Endodermal cell (in vitro differentiated cells): ENCODE measurements at regions not wholly inside any gene's neighbourhood (a gene's known extent, or its start where the extent isn't known, plus 50 kb on each side); places are given as distances from the start of the nearest gene placed in this dataset.

Experiments
- DNase-seq: peaks from one replicate; pipeline ENCODE4 v3.0.0-alpha.2; 2017
- H3K27ac ChIP-seq: 2 replicates; pipeline ENCODE4 v1.5.1; 2013; ENCODE audit warnings: mild to moderate bottlenecking, low read depth, low read length, moderate library complexity
- H3K27me3 ChIP-seq: 2 replicates; pipeline ENCODE4 v1.6.1; 2013; ENCODE audit warnings: mild to moderate bottlenecking, low read length, moderate library complexity; ENCODE audit not compliant: insufficient read depth, control insufficient read depth, poor library complexity, severe bottlenecking
- H3K36me3 ChIP-seq: 2 replicates; pipeline ENCODE4 v1.7.0; 2013; ENCODE audit warnings: mild to moderate bottlenecking, low read length, moderate library complexity; ENCODE audit not compliant: control insufficient read depth, insufficient read depth
- H3K4me1 ChIP-seq: one replicate; pipeline ENCODE4 v1.7.0; 2013; ENCODE audit warnings: low read length; ENCODE audit not compliant: control insufficient read depth, insufficient read depth
- H3K4me3 ChIP-seq: 2 replicates; pipeline ENCODE4 v1.5.1; 2013; ENCODE audit warnings: mild to moderate bottlenecking, low read length, moderate library complexity
- H3K9ac ChIP-seq: 2 replicates; pipeline ENCODE4 v1.6.1; 2013; ENCODE audit warnings: mild to moderate bottlenecking, low read length, moderate library complexity; ENCODE audit not compliant: poor library complexity, severe bottlenecking; ENCODE audit errors: extremely low read depth
- H3K9me3 ChIP-seq: 2 replicates; pipeline ENCODE4 v1.6.1; 2013; ENCODE audit warnings: mild to moderate bottlenecking, low read length, moderate library complexity; ENCODE audit not compliant: control insufficient read depth
- H3K27ac Mint-ChIP-seq: 2 replicates; pipeline ENCODE4 v1.8.0; 2020; ENCODE audit warnings: mixed read lengths
- H3K27me3 Mint-ChIP-seq: 2 replicates; pipeline ENCODE4 v1.8.0; 2021; ENCODE audit warnings: mild to moderate bottlenecking, mixed read lengths; ENCODE audit not compliant: insufficient read depth
- H3K36me3 Mint-ChIP-seq: 2 replicates; pipeline ENCODE4 v1.8.0; 2020; ENCODE audit warnings: low read depth, mixed read lengths
- H3K4me1 Mint-ChIP-seq: 2 replicates; pipeline ENCODE4 v1.8.0; 2020; ENCODE audit warnings: mixed read lengths
- H3K4me3 Mint-ChIP-seq: 2 replicates; pipeline ENCODE4 v1.8.0; 2020; ENCODE audit warnings: mild to moderate bottlenecking, moderate library complexity, mixed read lengths
- H3K9me3 Mint-ChIP-seq: 2 replicates; pipeline ENCODE4 v1.8.0; 2020; ENCODE audit warnings: mild to moderate bottlenecking, mixed read lengths
- CTCF ChIP-seq: fragments of 200-600 bp; sonication (generic); conservative IDR thresholded peaks from 2 replicates; pipeline ENCODE4 v1.5.0; 2021; ENCODE audit warnings: antibody characterized with exemption, mild to moderate bottlenecking
- WGBS, 2 experiments: methylation state at CpG; one replicate each; pipeline versions ENCODE4 v1.1.5 to v1.1.7; 2013; ENCODE audit warnings: missing lambda C conversion rate in 2 of 2, mixed read lengths in 1 of 2; ENCODE audit not compliant: insufficient coverage in 1 of 2, insufficient read length in 1 of 2; 5-methylcytosine and 5-hydroxymethylcytosine counted together

DNA sequence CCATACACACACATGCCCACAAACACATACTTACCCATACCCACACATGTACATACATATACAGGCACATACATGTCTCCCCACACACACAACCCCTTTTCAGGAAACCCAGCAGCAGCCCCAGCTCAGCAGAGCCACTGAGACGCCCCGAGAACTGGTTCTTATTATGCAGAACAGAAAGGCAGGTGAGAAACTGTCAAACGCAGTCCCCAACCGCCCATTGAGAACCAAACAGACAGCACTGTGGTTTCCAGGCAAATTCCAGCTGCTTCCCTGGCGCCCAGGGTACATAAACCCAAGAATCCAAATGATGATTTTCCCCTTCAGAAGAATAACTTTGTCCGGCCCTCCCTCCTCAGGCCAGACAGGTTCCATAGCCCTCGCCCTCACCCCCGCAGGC is 366.6 kb upstream of the ZMIZ1 start:
- no peaks in the 10 kb centered on the region for H3K4me1 ChIP-seq
- H3K9me3 ChIP-seq = no peaks in the 10 kb centered on the region
- no peak overlapping the region for H3K27ac Mint-ChIP-seq
- H3K27me3 ChIP-seq = peaks cover 3% of the 10 kb centered on the region
- H3K9me3 Mint-ChIP-seq = no peaks in the 10 kb centered on the region
- no peak overlapping the region for H3K27ac ChIP-seq
- no peak overlapping the region for H3K9ac ChIP-seq
- DNase-seq = no peak
- WGBS, 2 experiments = 92 to 94% methylated on average over 6 to 8 of the region's 8 CpGs
- H3K4me3 ChIP-seq = no peak overlapping the region
- no peak for TF ChIP-seq CTCF
- H3K4me1 Mint-ChIP-seq = no peaks in the 10 kb centered on the region
- peaks cover 3% of the 10 kb centered on the region for H3K27me3 Mint-ChIP-seq
- no peaks in the 10 kb centered on the region for H3K36me3 Mint-ChIP-seq
- no peak overlapping the region for H3K4me3 Mint-ChIP-seq
- no peaks in the 10 kb centered on the region for H3K36me3 ChIP-seq

- Histone ChIP-seq H3K27me3 (no peaks in the 10 kb centered on the region), H3K9me3 (no peaks in the 10 kb centered on the region), H3K4me3 (no peak overlapping the region), H3K9ac (no peak overlapping the region), H3K36me3 (no peaks in the 10 kb centered on the region), H3K4me1 (no peaks in the 10 kb centered on the region), H3K27ac (no peak overlapping the region)
- no peak overlapping the region for H3K4me3 Mint-ChIP-seq
- WGBS, 2 experiments = 75 to 100% methylated on average over 2 to 6 of the region's 6 CpGs
- no peaks in the 10 kb centered on the region for H3K9me3 Mint-ChIP-seq
- H3K4me1 Mint-ChIP-seq = no peaks in the 10 kb centered on the region
- H3K27ac Mint-ChIP-seq = no peak overlapping the region
- H3K36me3 Mint-ChIP-seq = no peaks in the 10 kb centered on the region
- no peak for TF ChIP-seq CTCF
- no peak for DNase-seq
- H3K27me3 Mint-ChIP-seq = no peaks in the 10 kb centered on the region
These were observed 365.9 kb upstream of the ZMIZ1 start for GRCh38 chr10:78702876-78703275.

GRCh38 chr10:78703593-78703992 is 365.2 kb upstream of the ZMIZ1 start:
- Mint-ChIP-seq H3K27me3 (no peaks in the 10 kb centered on the region), H3K36me3 (no peaks in the 10 kb centered on the region), H3K27ac (no peak overlapping the region), H3K4me3 (no peak overlapping the region), H3K4me1 (no peaks in the 10 kb centered on the region), H3K9me3 (no peaks in the 10 kb centered on the region)
- WGBS, 2 experiments = 81 to 87% methylated on average over 6 of the region's 6 CpGs
- TF ChIP-seq CTCF = no peak
- Histone ChIP-seq H3K27me3 (no peaks in the 10 kb centered on the region), H3K9me3 (no peaks in the 10 kb centered on the region), H3K27ac (no peak overlapping the region), H3K4me3 (no peak overlapping the region), H3K4me1 (no peaks in the 10 kb centered on the region), H3K36me3 (no peaks in the 10 kb centered on the region), H3K9ac (no peak overlapping the region)
- no peak for DNase-seq
